Neural progenitor cell (in vitro differentiated cells): ENCODE measurements at regions not wholly inside any gene's neighbourhood (a gene's known extent, or its start where the extent isn't known, plus 50 kb on each side); places are given as distances from the start of the nearest gene placed in this dataset.

Source experiments
- DNase-seq: peaks from one replicate; pipeline ENCODE4 v3.0.0-alpha.2; 2016; ENCODE audit warnings: low spot score
- H2AFZ ChIP-seq: fragments of 200-600 bp; sonication (generic); replicated peaks from 2 replicates; pipeline ENCODE4 v1.6.1; 2016; ENCODE audit warnings: antibody characterized with exemption
- H3F3A ChIP-seq: fragments of 200-600 bp; sonication (generic); 2 replicates; pipeline ENCODE4 v1.6.1; 2016; ENCODE audit warnings: antibody characterized with exemption, low read depth
- H3K27ac ChIP-seq: fragments of 200-600 bp; sonication (generic); 2 replicates; pipeline ENCODE4 v1.5.1; 2016; ENCODE audit warnings: mild to moderate bottlenecking
- H3K27me3 ChIP-seq: fragments of 200-600 bp; sonication (generic); 2 replicates; pipeline ENCODE4 v1.6.1; 2016; ENCODE audit warnings: mild to moderate bottlenecking, moderate library complexity
- H3K36me3 ChIP-seq: fragments of 200-600 bp; sonication (generic); 2 replicates; pipeline ENCODE4 v1.5.1; 2016
- H3K4me1 ChIP-seq: fragments of 200-600 bp; sonication (generic); 2 replicates; pipeline ENCODE4 v1.6.1; 2016; ENCODE audit warnings: mixed run types
- H3K4me2 ChIP-seq: fragments of 200-600 bp; sonication (generic); 2 replicates; pipeline ENCODE4 v1.6.1; 2016
- H3K4me3 ChIP-seq: fragments of 200-600 bp; sonication (generic); 2 replicates; pipeline ENCODE4 v1.5.1; 2016
- H3K79me2 ChIP-seq: fragments of 200-600 bp; sonication (generic); 2 replicates; pipeline ENCODE4 v1.6.1; 2016; ENCODE audit warnings: low read depth
- H3K9ac ChIP-seq: fragments of 200-600 bp; sonication (generic); 2 replicates; pipeline ENCODE4 v1.6.1; 2016
- H3K9me3 ChIP-seq: fragments of 200-600 bp; sonication (generic); 2 replicates; pipeline ENCODE4 v1.5.1; 2016; ENCODE audit warnings: low read depth
- H4K20me1 ChIP-seq: fragments of 200-600 bp; sonication (generic); 2 replicates; pipeline ENCODE4 v1.6.1; 2016; ENCODE audit warnings: low read depth
- H3K27ac Mint-ChIP-seq: 3 replicates; pipeline ENCODE4 v1.8.0; 2021; ENCODE audit warnings: mixed read lengths
- H3K27me3 Mint-ChIP-seq: 2 replicates; pipeline ENCODE4 v1.8.0; 2022; ENCODE audit warnings: low read depth, mild to moderate bottlenecking, inconsistent platforms, moderate library complexity, mixed read lengths; ENCODE audit not compliant: insufficient read depth
- H3K36me3 Mint-ChIP-seq: 3 replicates; pipeline ENCODE4 v1.8.0; 2021; ENCODE audit warnings: mixed read lengths
- H3K4me1 Mint-ChIP-seq: 3 replicates; pipeline ENCODE4 v1.8.0; 2021; ENCODE audit warnings: mixed read lengths
- H3K4me3 Mint-ChIP-seq: 3 replicates; pipeline ENCODE4 v1.8.0; 2021; ENCODE audit warnings: mild to moderate bottlenecking, moderate library complexity, mixed read lengths
- H3K9me3 Mint-ChIP-seq: 3 replicates; pipeline ENCODE4 v1.8.0; 2020; ENCODE audit warnings: mixed read lengths
- CTCF ChIP-seq: fragments of 200-600 bp; sonication (generic); IDR thresholded peaks from 2 replicates; pipeline ENCODE4 v1.5.1; 2017; ENCODE audit warnings: antibody characterized with exemption, mild to moderate bottlenecking
- EZH2 ChIP-seq: fragments of 200-600 bp; sonication (generic); IDR thresholded peaks from 2 replicates; pipeline ENCODE4 v1.6.1; 2017; ENCODE audit warnings: antibody characterized with exemption, mild to moderate bottlenecking, moderate library complexity
- EZH2phosphoT487 ChIP-seq: fragments of 200-600 bp; sonication (generic); IDR thresholded peaks from 2 replicates; pipeline ENCODE4 v1.6.1; 2017; ENCODE audit warnings: antibody characterized with exemption

GRCh38 chr21:18058731-18059398 is 185.8 kb upstream of the CHODL start:
- Histone ChIP-seq H3K9me3 (no peaks in the 10 kb centered on the region), H3K4me1 (peaks cover 3% of the 10 kb centered on the region), H3K4me2 (no peak overlapping the region), H3K36me3 (no peaks in the 10 kb centered on the region), H3K4me3 (no peak overlapping the region), H3K9ac (no peak overlapping the region), H3K27me3 (no peaks in the 10 kb centered on the region), H2AFZ (no peak overlapping the region), H3K79me2 (no peaks in the 10 kb centered on the region), H4K20me1 (no peaks in the 10 kb centered on the region), H3F3A (no peaks in the 10 kb centered on the region), H3K27ac (no peak overlapping the region)
- peaks cover 2% of the 10 kb centered on the region for H3K27me3 Mint-ChIP-seq
- H3K36me3 Mint-ChIP-seq: no peaks in the 10 kb centered on the region
- TF ChIP-seq EZH2phosphoT487 (no peak), CTCF (no peak), EZH2 (no peak)
- peaks cover 2% of the 10 kb centered on the region for H3K9me3 Mint-ChIP-seq
- no peaks in the 10 kb centered on the region for H3K4me1 Mint-ChIP-seq
- no peak for DNase-seq
- H3K27ac Mint-ChIP-seq: no peak overlapping the region
- H3K4me3 Mint-ChIP-seq: no peak overlapping the region

GRCh38 chr21:18053151-18053550 is 191.5 kb upstream of the CHODL start:
- Histone ChIP-seq H3K27ac (no peak overlapping the region), H2AFZ (no peak overlapping the region)
- H3K27ac Mint-ChIP-seq: no peak overlapping the region

GRCh38 chr21:18049461-18049860 is 195.2 kb upstream of the CHODL start:
- no peak overlapping the region for H3K4me3 ChIP-seq
- no peak overlapping the region for H3K27ac ChIP-seq
- TF ChIP-seq EZH2 (no peak), CTCF (no peak), EZH2phosphoT487 (no peak)
- H3K27me3 ChIP-seq: no peaks in the 10 kb centered on the region
- no peaks in the 10 kb centered on the region for H3K36me3 Mint-ChIP-seq
- no peaks in the 10 kb centered on the region for H3F3A ChIP-seq
- no peaks in the 10 kb centered on the region for H3K9me3 ChIP-seq
- H3K4me3 Mint-ChIP-seq: no peak overlapping the region
- no peak overlapping the region for H3K27ac Mint-ChIP-seq
- H3K9me3 Mint-ChIP-seq: no peaks in the 10 kb centered on the region
- no peaks in the 10 kb centered on the region for H3K27me3 Mint-ChIP-seq
- H3K9ac ChIP-seq: no peak overlapping the region
- H3K4me1 ChIP-seq: no peaks in the 10 kb centered on the region
- no peak for DNase-seq
- no peak overlapping the region for H3K4me2 ChIP-seq
- H4K20me1 ChIP-seq: no peaks in the 10 kb centered on the region
- no peaks in the 10 kb centered on the region for H3K4me1 Mint-ChIP-seq
- H2AFZ ChIP-seq: no peak overlapping the region
- no peaks in the 10 kb centered on the region for H3K79me2 ChIP-seq
- no peaks in the 10 kb centered on the region for H3K36me3 ChIP-seq

More at GRCh38 chr21:18053151-18053550, 191.5 kb upstream of the CHODL start:
- Histone ChIP-seq H3K4me3 (no peak overlapping the region), H3K4me2 (no peak overlapping the region), H3K79me2 (no peaks in the 10 kb centered on the region), H3K4me1 (no peaks in the 10 kb centered on the region), H3K9ac (no peak overlapping the region), H4K20me1 (no peaks in the 10 kb centered on the region), H3K36me3 (no peaks in the 10 kb centered on the region), H3K27me3 (no peaks in the 10 kb centered on the region), H3F3A (no peaks in the 10 kb centered on the region), H3K9me3 (no peaks in the 10 kb centered on the region)
- no peaks in the 10 kb centered on the region for H3K4me1 Mint-ChIP-seq
- H3K27me3 Mint-ChIP-seq: no peaks in the 10 kb centered on the region
- DNase-seq: no peak
- TF ChIP-seq CTCF (no peak), EZH2phosphoT487 (no peak), EZH2 (no peak)
- H3K4me3 Mint-ChIP-seq: no peak overlapping the region
- no peaks in the 10 kb centered on the region for H3K9me3 Mint-ChIP-seq
- no peaks in the 10 kb centered on the region for H3K36me3 Mint-ChIP-seq
